NCI-H2196 treated with DMSO at 0.1 percent for 48 hours (cell line): ENCODE measurements at regions not wholly inside any gene's neighbourhood (a gene's known extent, or its start where the extent isn't known, plus 50 kb on each side); places are given as distances from the start of the nearest gene placed in this dataset.
A peak's percentile ranks its signal among the peaks of the same experiment; 100 is the strongest.

Experiments
- DNase-seq: peaks from one replicate; lab custom pipeline; 2025; ENCODE audit not compliant: unreplicated experiment; lab: John Stamatoyannopoulos, UW

- DNase-seq: no peak
Measured at GRCh38 chr10:3487228-3487627, 297.8 kb downstream of the KLF6 start.

GRCh38 chr10:3486346-3487065, 298.5 kb downstream of the KLF6 start:
- peak; percentile 65 for DNase-seq

- DNase-seq: no peak
Measured at GRCh38 chr10:3485057-3485686, 299.8 kb downstream of the KLF6 start.

GRCh38 chr10:3484306-3485056, 300.5 kb downstream of the KLF6 start:
- no peak for DNase-seq

- DNase-seq: peak; percentile 9
Measured at GRCh38 chr10:3482200-3482993, 302.6 kb downstream of the KLF6 start.

- no peak for DNase-seq
Measured at GRCh38 chr10:3481496-3481895, 303.5 kb downstream of the KLF6 start.

GRCh38 chr10:3480990-3481315, 304.1 kb downstream of the KLF6 start:
- no peak for DNase-seq

GRCh38 chr10:3480281-3480989, 304.6 kb downstream of the KLF6 start:
- no peak for DNase-seq

- DNase-seq: no peak
Measured at GRCh38 chr10:3478632-3479240, 306.2 kb upstream of the PITRM1 start.

- DNase-seq: no peak
Measured at GRCh38 chr10:3478153-3478552, 305.6 kb upstream of the PITRM1 start.

GRCh38 chr10:3477683-3478082, 305.1 kb upstream of the PITRM1 start:
- no peak for DNase-seq

- no peak for DNase-seq
Measured at GRCh38 chr10:3476640-3477448, 304.3 kb upstream of the PITRM1 start.

- no peak for DNase-seq
Measured at GRCh38 chr10:3476186-3476585, 303.6 kb upstream of the PITRM1 start.

GRCh38 chr10:3475367-3475766, 302.8 kb upstream of the PITRM1 start:
- no peak for DNase-seq

GRCh38 chr10:3474266-3474665, 301.7 kb upstream of the PITRM1 start:
- DNase-seq: no peak

GRCh38 chr10:3473271-3473670, 300.7 kb upstream of the PITRM1 start:
- DNase-seq: no peak

GRCh38 chr10:3472287-3473051, 299.9 kb upstream of the PITRM1 start:
- no peak for DNase-seq

- DNase-seq: no peak
Measured at GRCh38 chr10:3471927-3472286, 299.3 kb upstream of the PITRM1 start.

GRCh38 chr10:3471472-3471871, 298.9 kb upstream of the PITRM1 start:
- no peak for DNase-seq
